Prostate gland (tissue), 2 donors: ENCODE measurements at regions not wholly inside any gene's neighbourhood (a gene's known extent, or its start where the extent isn't known, plus 50 kb on each side); places are given as distances from the start of the nearest gene placed in this dataset.

ENCODE experiments used
- DNase-seq: peaks from one replicate; pipeline ENCODE4 v3.0.0-alpha.2; 2019; ENCODE audit warnings: low spot score
- H3K27ac ChIP-seq, 2 donors: fragments of 200-600 bp; sonication (generic); 2 replicates each; pipeline ENCODE4 v1.5.1; 2017 to 2019
- H3K27me3 ChIP-seq: fragments of 200-600 bp; sonication (generic); replicated peaks from 2 replicates; pipeline ENCODE4 v1.5.1; 2019; ENCODE audit not compliant: insufficient read depth
- H3K36me3 ChIP-seq, 2 donors: fragments of 200-600 bp; sonication (generic); 1 replicate in 1 of 2; 2 replicates in 1 of 2; pipeline versions ENCODE4 v1.5.1 to v1.8.1; 2017 to 2019
- H3K4me1 ChIP-seq: fragments of 200-600 bp; sonication (generic); replicated peaks from 2 replicates; pipeline ENCODE4 v1.5.1; 2019
- H3K4me3 ChIP-seq, 2 donors: fragments of 200-600 bp; sonication (generic); 2 replicates each; pipeline ENCODE4 v1.5.1; 2017 to 2019
- H3K9me3 ChIP-seq: fragments of 200-600 bp; sonication (generic); 2 replicates; pipeline ENCODE4 v1.5.1; 2017
- CTCF ChIP-seq, 4 experiments: fragments of 200-600 bp in 2 of 4; fragments of 450-650 bp in 2 of 4; sonication (generic) in 2 of 4; IDR thresholded peaks; 1 replicate in 3 of 4; 2 replicates in 1 of 4; pipeline ENCODE4 v1.5.1; 2016 to 2019; ENCODE audit warnings: antibody characterized with exemption in 4 of 4, mild to moderate bottlenecking in 2 of 4, moderate library complexity in 2 of 4
- POLR2A ChIP-seq: fragments of 450-650 bp; IDR thresholded peaks from one replicate; pipeline ENCODE4 v1.6.1; 2016; ENCODE audit warnings: antibody characterized with exemption, mild to moderate bottlenecking
- POLR2AphosphoS5 ChIP-seq: sonication (generic); formaldehyde crosslinking; IDR thresholded peaks from one replicate; pipeline ENCODE4 v1.6.1; 2017; ENCODE audit warnings: antibody characterized with exemption
- WGBS: methylation state at CpG from one replicate; pipeline ENCODE4 v1.1.5; 2018; 5-methylcytosine and 5-hydroxymethylcytosine counted together
- intact Hi-C: fragments of 100-400 bp; cut with DNase I; formaldehyde crosslinking; loops from one replicate; pipeline ENCODE4 v1.14.2; 2022

- H3K36me3 ChIP-seq, result no peaks in the 10 kb centered on the region
- no peak overlapping the region for H3K4me3 ChIP-seq
- DNase-seq, result no peak
- no peaks in the 10 kb centered on the region for H3K27me3 ChIP-seq
- intact Hi-C loops, result no loop called here
- no peaks in the 10 kb centered on the region for H3K9me3 ChIP-seq
- no peak overlapping the region for H3K27ac ChIP-seq
- TF ChIP-seq POLR2AphosphoS5 (no peak), POLR2A (no peak), CTCF (IDR thresholded peaks at IDR 0.05) (no peak)
- WGBS, result 71% methylated on average over 6 of the region's 6 CpGs
- no peaks in the 10 kb centered on the region for H3K4me1 ChIP-seq
Observed at GRCh38 chr6:18707714-18708439, 320.7 kb downstream of the RNF144B start.

- 57% methylated on average over 4 of the region's 4 CpGs for WGBS
- no peaks in the 10 kb centered on the region for H3K27me3 ChIP-seq
- H3K4me1 ChIP-seq, result no peaks in the 10 kb centered on the region
- no peak for DNase-seq
- no peaks in the 10 kb centered on the region for H3K9me3 ChIP-seq
- no peaks in the 10 kb centered on the region for H3K36me3 ChIP-seq
- no peak overlapping the region for H3K27ac ChIP-seq
- no peak for TF ChIP-seq CTCF (IDR thresholded peaks at IDR 0.05)
- no peak for TF ChIP-seq POLR2A
- TF ChIP-seq POLR2AphosphoS5, result no peak
- H3K4me3 ChIP-seq, result no peak overlapping the region
- intact Hi-C loops, result no loop called here
Observed at GRCh38 chr6:18712595-18712994, 325.4 kb downstream of the RNF144B start.

GRCh38 chr6:18720075-18720474, 332.9 kb downstream of the RNF144B start:
- 55% methylated on average over 5 of the region's 5 CpGs for WGBS
- no peak for TF ChIP-seq POLR2AphosphoS5
- no peak for TF ChIP-seq POLR2A
- no peak for TF ChIP-seq CTCF (IDR thresholded peaks at IDR 0.05)
- no peak overlapping the region for H3K4me3 ChIP-seq

GRCh38 chr6:18724056-18724455, 336.9 kb downstream of the RNF144B start:
- 91% methylated on average over 3 of the region's 3 CpGs for WGBS
- no peak for TF ChIP-seq CTCF (IDR thresholded peaks at IDR 0.05)
- TF ChIP-seq POLR2AphosphoS5, result no peak
- TF ChIP-seq POLR2A, result no peak
- DNase-seq, result no peak
- no peaks in the 10 kb centered on the region for H3K4me1 ChIP-seq
- intact Hi-C loops, result no loop called here
- no peaks in the 10 kb centered on the region for H3K9me3 ChIP-seq
- H3K36me3 ChIP-seq, result no peaks in the 10 kb centered on the region
- H3K27me3 ChIP-seq, result no peaks in the 10 kb centered on the region
- no peak overlapping the region for H3K4me3 ChIP-seq
- no peak overlapping the region for H3K27ac ChIP-seq

More at GRCh38 chr6:18720075-18720474, 332.9 kb downstream of the RNF144B start:
- no peaks in the 10 kb centered on the region for H3K27me3 ChIP-seq
- no peaks in the 10 kb centered on the region for H3K9me3 ChIP-seq
- no peak overlapping the region for H3K27ac ChIP-seq
- DNase-seq, result no peak
- no peaks in the 10 kb centered on the region for H3K4me1 ChIP-seq
- H3K36me3 ChIP-seq, result no peaks in the 10 kb centered on the region
- intact Hi-C loops, result no loop called here

- Histone ChIP-seq H3K4me1 (no peaks in the 10 kb centered on the region), H3K9me3 (no peaks in the 10 kb centered on the region), H3K27ac (no peak overlapping the region), H3K4me3 (no peak overlapping the region), H3K36me3 (no peaks in the 10 kb centered on the region), H3K27me3 (no peaks in the 10 kb centered on the region)
- 90% methylated on average over 2 of the region's 2 CpGs for WGBS
- TF ChIP-seq CTCF (IDR thresholded peaks at IDR 0.05) (no peak), POLR2A (no peak), POLR2AphosphoS5 (no peak)
- intact Hi-C loops, result no loop called here
- no peak for DNase-seq
Observed at GRCh38 chr6:18725449-18725848, 338.3 kb downstream of the RNF144B start.
